Upper lobe of right lung (tissue), 1 donor: ENCODE measurements at regions not wholly inside any gene's neighbourhood (a gene's known extent, or its start where the extent isn't known, plus 50 kb on each side); places are given as distances from the start of the nearest gene placed in this dataset.

Experiments
- ATAC-seq: fragments of 200-7000 bp; cut with Tn5 transposase; one replicate; pipeline ENCODE4 v1.9.1; 2020; ENCODE audit warnings: mild to moderate bottlenecking, moderate library complexity
- DNase-seq: peaks from one replicate; pipeline ENCODE4 v3.0.0-alpha.2; 2020
- H3K27ac ChIP-seq: fragments of 200-600 bp; one replicate; pipeline ENCODE4 v1.8.0; 2022
- H3K27me3 ChIP-seq: fragments of 200-600 bp; one replicate; pipeline ENCODE4 v1.8.0; 2022; ENCODE audit warnings: mild to moderate bottlenecking
- H3K36me3 ChIP-seq: fragments of 200-600 bp; one replicate; pipeline ENCODE4 v1.8.0; 2022
- H3K4me1 ChIP-seq: fragments of 200-600 bp; one replicate; pipeline ENCODE4 v1.8.0; 2022
- H3K4me3 ChIP-seq: fragments of 200-600 bp; one replicate; pipeline ENCODE4 v1.8.0; 2022; ENCODE audit warnings: mild to moderate bottlenecking
- H3K9me3 ChIP-seq: fragments of 200-600 bp; one replicate; pipeline ENCODE4 v1.8.0; 2022
- CTCF ChIP-seq: fragments of 200-600 bp; IDR thresholded peaks from one replicate; pipeline ENCODE4 v1.8.0; 2022; ENCODE audit warnings: antibody characterized with exemption
- intact Hi-C: fragments of 100-400 bp; cut with DNase I; formaldehyde crosslinking; loops from one replicate; pipeline ENCODE4 v1.11.0; 2022
- donor health status: DM: no; HTN: yes; CAD: no; lungs with severe emphysema.

- intact Hi-C loops: no loop called here
- H3K9me3 ChIP-seq: no peaks in the 10 kb centered on the region
- H3K27ac ChIP-seq: no peak overlapping the region
- TF ChIP-seq CTCF: no peak
- ATAC-seq (no peak), DNase-seq (no peak)
- H3K36me3 ChIP-seq: no peaks in the 10 kb centered on the region
- H3K27me3 ChIP-seq: no peaks in the 10 kb centered on the region
- no peak overlapping the region for H3K4me3 ChIP-seq
- no peaks in the 10 kb centered on the region for H3K4me1 ChIP-seq
Measured at GRCh38 chr3:35871009-35871408, 231.7 kb downstream of the ARPP21 start.

- peaks cover 4% of the 10 kb centered on the region for H3K9me3 ChIP-seq
- H3K36me3 ChIP-seq: no peaks in the 10 kb centered on the region
- ATAC-seq: no peak
- H3K27ac ChIP-seq: no peak overlapping the region
- intact Hi-C loops: no loop called here
- TF ChIP-seq CTCF: no peak
- no peak for DNase-seq
- H3K4me1 ChIP-seq: no peaks in the 10 kb centered on the region
- no peaks in the 10 kb centered on the region for H3K27me3 ChIP-seq
- H3K4me3 ChIP-seq: no peak overlapping the region
Measured at GRCh38 chr3:35883929-35884328, 244.6 kb downstream of the ARPP21 start.

- TF ChIP-seq CTCF: no peak
- Histone ChIP-seq H3K4me3 (no peak overlapping the region), H3K27me3 (no peaks in the 10 kb centered on the region), H3K27ac (no peak overlapping the region), H3K9me3 (no peaks in the 10 kb centered on the region), H3K36me3 (no peaks in the 10 kb centered on the region), H3K4me1 (no peaks in the 10 kb centered on the region)
- DNase-seq (no peak), ATAC-seq (no peak)
- intact Hi-C loops: no loop called here
Measured at GRCh38 chr3:35894735-35895134, 255.4 kb downstream of the ARPP21 start.

- intact Hi-C loops: no loop called here
- TF ChIP-seq CTCF: no peak
- ATAC-seq: no peak
Measured at GRCh38 chr3:35899245-35899644, 259.9 kb downstream of the ARPP21 start.

GRCh38 chr3:35900079-35900478 is 260.8 kb downstream of the ARPP21 start:
- no peak for ATAC-seq
- H3K27ac ChIP-seq: no peak overlapping the region
- no peaks in the 10 kb centered on the region for H3K36me3 ChIP-seq
- H3K4me3 ChIP-seq: no peak overlapping the region
- H3K27me3 ChIP-seq: no peaks in the 10 kb centered on the region
- no peak for TF ChIP-seq CTCF
- DNase-seq: no peak
- H3K9me3 ChIP-seq: no peaks in the 10 kb centered on the region
- H3K4me1 ChIP-seq: no peaks in the 10 kb centered on the region
- intact Hi-C loops: no loop called here

More at GRCh38 chr3:35899245-35899644, 259.9 kb downstream of the ARPP21 start:
- no peaks in the 10 kb centered on the region for H3K4me1 ChIP-seq
- no peak overlapping the region for H3K4me3 ChIP-seq
- H3K36me3 ChIP-seq: no peaks in the 10 kb centered on the region
- no peaks in the 10 kb centered on the region for H3K27me3 ChIP-seq
- no peaks in the 10 kb centered on the region for H3K9me3 ChIP-seq
- H3K27ac ChIP-seq: no peak overlapping the region
- no peak for DNase-seq
